Stomach (tissue), 8 donors: ENCODE measurements at regions not wholly inside any gene's neighbourhood (a gene's known extent, or its start where the extent isn't known, plus 50 kb on each side); places are given as distances from the start of the nearest gene placed in this dataset.
A peak's percentile ranks its signal among the peaks of the same experiment; 100 is the strongest.

ENCODE experiments used
- DNase-seq, 2 donors: peaks; one replicate each; pipeline versions ENCODE4 v3.0.0 to v3.0.0-alpha.2; 2013 to 2019
- H3K27ac ChIP-seq, 5 donors: fragments of 200-600 bp in 4 of 5; sonication (generic) in 4 of 5; one replicate each; pipeline ENCODE4 v1.5.1; 2013 to 2019; ENCODE audit warnings: mild to moderate bottlenecking in 1 of 5, moderate library complexity in 1 of 5
- H3K27me3 ChIP-seq, 3 donors: fragments of 200-600 bp; sonication (generic); one replicate each; pipeline ENCODE4 v1.5.1; 2017 to 2019; ENCODE audit warnings: mixed run types in 1 of 3
- H3K36me3 ChIP-seq, 4 donors: fragments of 200-600 bp; sonication (generic); 1 replicate in 3 of 4; 2 replicates in 1 of 4; pipeline ENCODE4 v1.5.1; 2016 to 2019
- H3K4me1 ChIP-seq, 4 donors: fragments of 200-600 bp; sonication (generic); one replicate each; pipeline ENCODE4 v1.5.1; 2016 to 2019
- H3K4me3 ChIP-seq, 4 donors: fragments of 200-600 bp; sonication (generic) in 3 of 4; one replicate each; pipeline ENCODE4 v1.5.1; 2016 to 2019; ENCODE audit warnings: mild to moderate bottlenecking in 1 of 4
- H3K9me3 ChIP-seq, 4 donors: fragments of 200-600 bp; sonication (generic); one replicate each; pipeline ENCODE4 v1.5.1; 2016 to 2019
- EP300 ChIP-seq: sonication (generic); formaldehyde crosslinking; IDR thresholded peaks from one replicate; pipeline ENCODE4 v1.6.1; 2017; ENCODE audit warnings: antibody characterized with exemption
- POLR2A ChIP-seq, 4 donors: fragments of 450-650 bp; IDR thresholded peaks; one replicate each; pipeline ENCODE4 v1.6.1; 2016; ENCODE audit warnings: antibody characterized with exemption in 4 of 4, control low read depth in 2 of 4, mild to moderate bottlenecking in 1 of 4, moderate library complexity in 1 of 4
- POLR2AphosphoS5 ChIP-seq, 3 donors: sonication (generic); formaldehyde crosslinking; IDR thresholded peaks; one replicate each; pipeline ENCODE4 v1.6.1; 2016; ENCODE audit warnings: antibody characterized with exemption in 3 of 3
- WGBS, 5 donors: extraction: QIAGEN DNeasy Blood & Tissue Kit in 3 of 5; methylation state at CpG; one replicate each; pipeline versions ENCODE4 v1.1.5 to v1.1.7; 2013 to 2018; 5-methylcytosine and 5-hydroxymethylcytosine counted together
- intact Hi-C: fragments of 100-400 bp; cut with DNase I; formaldehyde crosslinking; loops from one replicate; pipeline ENCODE4 v1.15.1; 2023; ENCODE audit warnings: low total_unique reads
- TF ChIP-seq, protein P1 (sequence below), 7 experiments: fragments of 450-650 bp in 4 of 7; fragments of 200-600 bp in 3 of 7; sonication (generic) in 3 of 7; IDR thresholded peaks; one replicate each; pipeline ENCODE4 v1.5.1; 2016 to 2019; ENCODE audit warnings: antibody characterized with exemption in 7 of 7, control low read depth in 2 of 7, mild to moderate bottlenecking in 1 of 7
- donor health status: healthy with polysubstance abuse.
- donor health status: Bipolar disorder and iron deficiency.
- donor health status: healthy.

DNA sequence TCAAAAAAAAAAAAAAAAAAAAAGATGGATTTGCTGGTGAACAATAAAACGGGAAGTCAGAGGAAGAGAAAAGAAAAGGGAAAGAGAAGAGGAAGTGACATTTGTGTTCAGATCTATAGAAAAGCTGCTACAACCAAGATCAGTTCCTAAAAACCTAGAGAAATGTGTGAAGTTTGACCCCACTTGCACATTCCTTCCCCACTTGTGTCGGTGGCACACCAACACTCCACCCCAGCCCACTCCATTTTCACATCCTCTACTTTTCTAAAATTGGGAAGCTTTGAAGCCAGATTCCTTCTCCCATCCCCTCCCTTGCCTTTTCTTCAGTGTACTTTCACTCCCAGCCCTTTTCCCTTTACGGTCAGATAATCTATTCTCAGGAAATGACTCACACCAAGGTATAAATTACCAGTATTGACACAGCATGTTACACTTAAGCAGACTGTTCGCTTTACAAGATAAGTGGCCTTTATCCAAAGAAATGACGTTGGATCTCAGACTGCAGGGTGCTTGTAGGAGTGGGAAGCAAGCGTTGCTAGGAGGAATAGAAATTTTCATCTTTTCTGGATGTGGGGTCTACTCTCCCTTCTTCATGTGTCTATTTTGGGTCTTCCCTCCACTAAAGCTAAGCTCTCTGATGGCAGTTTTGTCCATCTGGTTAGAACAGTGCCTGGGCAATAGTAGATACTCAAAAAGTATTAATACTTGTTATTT lies 92.5 kb upstream of the ADGRF1 start:
- no peak overlapping the region for H3K4me3 ChIP-seq
- no peaks in the 10 kb centered on the region for H3K36me3 ChIP-seq
- TF ChIP-seq POLR2AphosphoS5 (IDR thresholded peaks at IDR 0.05), result peak in 2 of 3 donors; percentile 81 to 89
- TF ChIP-seq POLR2A (IDR thresholded peaks at IDR 0.05), result no peak
- TF ChIP-seq, protein P1, sequence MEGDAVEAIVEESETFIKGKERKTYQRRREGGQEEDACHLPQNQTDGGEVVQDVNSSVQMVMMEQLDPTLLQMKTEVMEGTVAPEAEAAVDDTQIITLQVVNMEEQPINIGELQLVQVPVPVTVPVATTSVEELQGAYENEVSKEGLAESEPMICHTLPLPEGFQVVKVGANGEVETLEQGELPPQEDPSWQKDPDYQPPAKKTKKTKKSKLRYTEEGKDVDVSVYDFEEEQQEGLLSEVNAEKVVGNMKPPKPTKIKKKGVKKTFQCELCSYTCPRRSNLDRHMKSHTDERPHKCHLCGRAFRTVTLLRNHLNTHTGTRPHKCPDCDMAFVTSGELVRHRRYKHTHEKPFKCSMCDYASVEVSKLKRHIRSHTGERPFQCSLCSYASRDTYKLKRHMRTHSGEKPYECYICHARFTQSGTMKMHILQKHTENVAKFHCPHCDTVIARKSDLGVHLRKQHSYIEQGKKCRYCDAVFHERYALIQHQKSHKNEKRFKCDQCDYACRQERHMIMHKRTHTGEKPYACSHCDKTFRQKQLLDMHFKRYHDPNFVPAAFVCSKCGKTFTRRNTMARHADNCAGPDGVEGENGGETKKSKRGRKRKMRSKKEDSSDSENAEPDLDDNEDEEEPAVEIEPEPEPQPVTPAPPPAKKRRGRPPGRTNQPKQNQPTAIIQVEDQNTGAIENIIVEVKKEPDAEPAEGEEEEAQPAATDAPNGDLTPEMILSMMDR (IDR thresholded peaks at IDR 0.05), result no peak
- TF ChIP-seq EP300, result no peak
- intact Hi-C loops, result no loop called here
- peak in 1 of 2 donors; percentile 89 for DNase-seq
- no peaks in the 10 kb centered on the region for H3K9me3 ChIP-seq
- H3K27me3 ChIP-seq, result no peaks in the 10 kb centered on the region
- H3K27ac ChIP-seq, result peak overlapping the region; percentile 71 to 89 (median 78)
- 8 to 19% (median 10%) methylated on average over 6 of the region's 6 CpGs for WGBS, 5 donors
- peaks cover 0 to 64% (median 31%) of the 10 kb centered on the region in 4 donors for H3K4me1 ChIP-seq

DNA sequence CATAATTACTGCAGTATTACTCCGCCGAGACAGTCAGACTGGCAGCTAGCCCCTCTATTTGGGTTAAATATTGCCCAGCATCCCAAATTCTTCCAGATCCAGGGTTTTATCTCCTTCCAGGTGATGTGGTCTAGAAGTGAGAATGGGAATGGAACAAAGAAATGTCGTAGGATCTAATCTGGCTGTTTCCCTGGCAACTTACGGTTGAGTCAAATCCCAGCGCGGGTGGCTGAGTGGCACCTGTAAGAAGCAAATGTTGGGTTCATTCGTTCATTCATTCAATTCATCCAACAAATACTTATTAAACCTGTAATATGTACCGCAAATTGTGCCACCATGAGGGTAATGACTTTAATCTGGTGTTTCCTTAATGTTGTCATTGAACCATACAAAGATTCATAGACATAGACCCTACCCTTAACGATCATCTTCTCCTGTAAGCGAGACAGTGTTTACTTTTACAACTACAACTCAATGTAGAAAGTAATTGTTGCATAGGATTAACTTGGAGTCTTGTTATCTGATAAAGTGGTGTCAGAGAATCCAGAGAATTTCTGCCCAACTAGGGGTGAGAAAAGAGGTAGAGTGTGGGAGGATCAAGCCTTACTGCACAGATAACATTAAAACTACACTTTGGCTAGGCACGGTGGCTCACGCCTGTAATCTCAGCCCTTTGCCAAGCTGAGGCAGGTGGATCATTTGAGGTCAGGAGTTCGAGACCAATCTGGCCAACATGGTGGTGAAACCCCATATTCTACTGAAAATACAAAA lies 91.3 kb upstream of the ADGRF1 start:
- Histone ChIP-seq H3K27me3 (no peaks in the 10 kb centered on the region), H3K9me3 (no peaks in the 10 kb centered on the region), H3K36me3 (no peaks in the 10 kb centered on the region), H3K27ac (peak overlapping the region in 3 of 5 donors; percentile 34 to 79 (median 78)), H3K4me3 (no peak overlapping the region), H3K4me1 (peaks cover 5 to 76% (median 35%) of the 10 kb centered on the region in 4 donors)
- intact Hi-C loops, result no loop called here
- WGBS, 5 donors, result 90 to 93% (median 93%) methylated on average over 13 of the region's 13 CpGs
- no peak for DNase-seq
- TF ChIP-seq, protein P1 (IDR thresholded peaks at IDR 0.05), result no peak
- TF ChIP-seq POLR2AphosphoS5 (IDR thresholded peaks at IDR 0.05) (no peak), POLR2A (IDR thresholded peaks at IDR 0.05) (no peak), EP300 (no peak)

DNA sequence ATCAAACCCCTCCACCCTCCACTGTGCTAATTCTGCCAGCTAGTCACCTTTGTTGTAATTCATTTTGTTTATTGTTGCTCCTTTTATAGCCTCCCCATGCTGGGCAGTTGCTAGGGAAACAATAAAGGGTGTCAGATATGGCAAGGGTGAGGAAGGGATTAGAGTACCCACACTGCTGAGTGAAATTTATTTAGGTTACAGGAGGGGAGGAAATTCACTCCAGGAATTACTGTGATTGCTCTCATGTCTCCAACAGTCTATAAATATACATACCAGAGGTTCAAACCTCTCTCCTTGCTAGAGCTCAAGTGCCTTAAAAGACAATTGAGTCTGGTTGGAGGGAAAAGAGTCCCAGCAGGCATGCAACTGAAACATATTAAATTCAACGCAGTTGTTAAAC lies 90.6 kb upstream of the ADGRF1 start:
- H3K4me1 ChIP-seq, result peaks cover 5 to 79% (median 35%) of the 10 kb centered on the region in 4 donors
- DNase-seq, result peak in 1 of 2 donors; percentile 43

DNA sequence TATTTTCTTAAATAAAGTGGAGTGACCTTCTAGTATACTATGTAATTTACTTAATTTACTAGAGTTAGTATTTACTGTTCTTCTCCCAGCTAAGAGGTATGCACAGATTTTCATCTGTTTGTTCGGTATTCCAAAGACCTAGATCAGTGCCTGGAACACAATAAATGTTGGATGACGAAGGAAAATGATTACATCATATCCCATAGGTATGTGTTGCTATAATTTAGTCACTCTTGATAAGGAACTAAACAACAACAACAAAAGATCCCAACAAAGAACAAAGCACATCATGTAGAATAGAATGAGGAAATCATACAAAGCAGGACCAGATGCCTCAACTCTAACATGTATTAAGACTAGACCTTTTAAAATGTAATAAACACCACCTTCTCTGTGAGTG lies 89.6 kb upstream of the ADGRF1 start:
- no peak for DNase-seq
- Histone ChIP-seq H3K4me1 (peaks cover 12 to 79% (median 38%) of the 10 kb centered on the region in 4 donors), H3K4me3 (no peak overlapping the region), H3K27me3 (no peaks in the 10 kb centered on the region), H3K9me3 (no peaks in the 10 kb centered on the region), H3K27ac (no peak overlapping the region), H3K36me3 (no peaks in the 10 kb centered on the region)
- TF ChIP-seq, protein P1 (IDR thresholded peaks at IDR 0.05), result no peak
- TF ChIP-seq POLR2AphosphoS5 (IDR thresholded peaks at IDR 0.05), result no peak
- TF ChIP-seq EP300, result no peak
- no peak for TF ChIP-seq POLR2A (IDR thresholded peaks at IDR 0.05)
- intact Hi-C loops, result no loop called here
- WGBS, 5 donors, result 70 to 86% (median 78%) methylated on average over 2 of the region's 2 CpGs

More for the DNA sequence above, 90.6 kb upstream of the ADGRF1 start:
- H3K4me3 ChIP-seq, result no peak overlapping the region
- no peak for TF ChIP-seq EP300
- no peak for TF ChIP-seq POLR2A (IDR thresholded peaks at IDR 0.05)
- no peak for TF ChIP-seq POLR2AphosphoS5 (IDR thresholded peaks at IDR 0.05)
- TF ChIP-seq, protein P1 (IDR thresholded peaks at IDR 0.05), result no peak
- intact Hi-C loops, result no loop called here
- no peaks in the 10 kb centered on the region for H3K9me3 ChIP-seq
- H3K27ac ChIP-seq, result peak overlapping the region in 1 of 5 donors; percentile 34
- 80 to 93% (median 83%) methylated on average over 1 of the region's 1 CpG for WGBS, 5 donors
- no peaks in the 10 kb centered on the region for H3K27me3 ChIP-seq
- H3K36me3 ChIP-seq, result no peaks in the 10 kb centered on the region
